Endodermal cell (in vitro differentiated cells): ENCODE measurements at regions not wholly inside any gene's neighbourhood (a gene's known extent, or its start where the extent isn't known, plus 50 kb on each side); places are given as distances from the start of the nearest gene placed in this dataset.

Source experiments
- DNase-seq: peaks from one replicate; pipeline ENCODE4 v3.0.0-alpha.2; 2017
- H3K27ac ChIP-seq: 2 replicates; pipeline ENCODE4 v1.5.1; 2013; ENCODE audit warnings: mild to moderate bottlenecking, low read depth, low read length, moderate library complexity
- H3K27me3 ChIP-seq: 2 replicates; pipeline ENCODE4 v1.6.1; 2013; ENCODE audit warnings: mild to moderate bottlenecking, low read length, moderate library complexity; ENCODE audit not compliant: insufficient read depth, control insufficient read depth, poor library complexity, severe bottlenecking
- H3K36me3 ChIP-seq: 2 replicates; pipeline ENCODE4 v1.7.0; 2013; ENCODE audit warnings: mild to moderate bottlenecking, low read length, moderate library complexity; ENCODE audit not compliant: control insufficient read depth, insufficient read depth
- H3K4me1 ChIP-seq: one replicate; pipeline ENCODE4 v1.7.0; 2013; ENCODE audit warnings: low read length; ENCODE audit not compliant: control insufficient read depth, insufficient read depth
- H3K4me3 ChIP-seq: 2 replicates; pipeline ENCODE4 v1.5.1; 2013; ENCODE audit warnings: mild to moderate bottlenecking, low read length, moderate library complexity
- H3K9ac ChIP-seq: 2 replicates; pipeline ENCODE4 v1.6.1; 2013; ENCODE audit warnings: mild to moderate bottlenecking, low read length, moderate library complexity; ENCODE audit not compliant: poor library complexity, severe bottlenecking; ENCODE audit errors: extremely low read depth
- H3K9me3 ChIP-seq: 2 replicates; pipeline ENCODE4 v1.6.1; 2013; ENCODE audit warnings: mild to moderate bottlenecking, low read length, moderate library complexity; ENCODE audit not compliant: control insufficient read depth
- H3K27ac Mint-ChIP-seq: 2 replicates; pipeline ENCODE4 v1.8.0; 2020; ENCODE audit warnings: mixed read lengths
- H3K27me3 Mint-ChIP-seq: 2 replicates; pipeline ENCODE4 v1.8.0; 2021; ENCODE audit warnings: mild to moderate bottlenecking, mixed read lengths; ENCODE audit not compliant: insufficient read depth
- H3K36me3 Mint-ChIP-seq: 2 replicates; pipeline ENCODE4 v1.8.0; 2020; ENCODE audit warnings: low read depth, mixed read lengths
- H3K4me1 Mint-ChIP-seq: 2 replicates; pipeline ENCODE4 v1.8.0; 2020; ENCODE audit warnings: mixed read lengths
- H3K4me3 Mint-ChIP-seq: 2 replicates; pipeline ENCODE4 v1.8.0; 2020; ENCODE audit warnings: mild to moderate bottlenecking, moderate library complexity, mixed read lengths
- H3K9me3 Mint-ChIP-seq: 2 replicates; pipeline ENCODE4 v1.8.0; 2020; ENCODE audit warnings: mild to moderate bottlenecking, mixed read lengths
- WGBS, 2 experiments: methylation state at CpG; one replicate each; pipeline versions ENCODE4 v1.1.5 to v1.1.7; 2013; ENCODE audit warnings: missing lambda C conversion rate in 2 of 2, mixed read lengths in 1 of 2; ENCODE audit not compliant: insufficient coverage in 1 of 2, insufficient read length in 1 of 2; 5-methylcytosine and 5-hydroxymethylcytosine counted together
- TF ChIP-seq, protein P1 (sequence below): fragments of 200-600 bp; sonication (generic); conservative IDR thresholded peaks from 2 replicates; pipeline ENCODE4 v1.5.0; 2021; ENCODE audit warnings: antibody characterized with exemption, mild to moderate bottlenecking

DNA sequence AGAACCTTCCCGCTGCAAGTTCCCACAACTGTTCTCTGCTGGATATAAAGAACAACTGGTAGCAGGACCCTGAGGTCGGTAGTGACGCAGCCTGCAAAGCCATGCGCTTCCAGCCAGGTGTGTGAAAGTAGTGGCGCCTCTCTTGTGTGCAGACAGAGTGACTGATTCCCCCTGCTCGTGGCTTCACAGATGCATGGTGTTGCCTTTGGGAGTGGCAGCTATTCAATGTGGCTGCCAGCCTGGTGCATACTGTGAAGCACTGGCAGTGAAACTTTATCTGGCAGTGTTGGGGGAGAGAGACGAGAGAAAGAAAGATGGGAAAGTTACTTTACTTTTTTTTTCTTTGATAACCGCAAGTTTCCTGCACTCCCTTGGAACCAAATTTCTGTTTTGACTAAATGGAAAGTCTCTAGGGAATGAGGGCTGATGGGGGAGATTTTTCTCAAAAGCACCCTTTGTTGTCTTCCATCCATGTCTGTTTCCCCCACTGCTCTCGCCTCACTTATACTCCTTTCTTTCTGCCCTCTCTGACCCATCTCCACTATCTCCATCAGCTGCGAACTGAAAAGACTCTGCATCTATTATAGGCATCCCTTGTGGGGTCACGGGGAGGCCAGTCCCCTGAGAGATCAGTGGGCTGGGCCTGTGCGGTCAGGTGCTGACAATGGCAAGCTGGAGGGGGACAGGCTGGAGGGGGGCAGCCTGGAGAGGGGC lies 90.0 kb upstream of the TNP1 start:
- H3K4me3 Mint-ChIP-seq, result no peak overlapping the region
- no peak overlapping the region for H3K27ac Mint-ChIP-seq
- WGBS, 2 experiments, result 81 to 89% methylated on average over 6 to 12 of the region's 12 CpGs
- H3K9me3 Mint-ChIP-seq, result peaks cover 4% of the 10 kb centered on the region
- Histone ChIP-seq H3K27ac (no peak overlapping the region), H3K36me3 (no peaks in the 10 kb centered on the region), H3K9me3 (peaks cover 10% of the 10 kb centered on the region), H3K27me3 (no peaks in the 10 kb centered on the region), H3K4me3 (no peak overlapping the region), H3K9ac (no peak overlapping the region), H3K4me1 (no peaks in the 10 kb centered on the region)
- no peaks in the 10 kb centered on the region for H3K4me1 Mint-ChIP-seq
- H3K27me3 Mint-ChIP-seq, result peaks cover 8% of the 10 kb centered on the region
- no peak for DNase-seq
- H3K36me3 Mint-ChIP-seq, result no peaks in the 10 kb centered on the region
- TF ChIP-seq, protein P1, sequence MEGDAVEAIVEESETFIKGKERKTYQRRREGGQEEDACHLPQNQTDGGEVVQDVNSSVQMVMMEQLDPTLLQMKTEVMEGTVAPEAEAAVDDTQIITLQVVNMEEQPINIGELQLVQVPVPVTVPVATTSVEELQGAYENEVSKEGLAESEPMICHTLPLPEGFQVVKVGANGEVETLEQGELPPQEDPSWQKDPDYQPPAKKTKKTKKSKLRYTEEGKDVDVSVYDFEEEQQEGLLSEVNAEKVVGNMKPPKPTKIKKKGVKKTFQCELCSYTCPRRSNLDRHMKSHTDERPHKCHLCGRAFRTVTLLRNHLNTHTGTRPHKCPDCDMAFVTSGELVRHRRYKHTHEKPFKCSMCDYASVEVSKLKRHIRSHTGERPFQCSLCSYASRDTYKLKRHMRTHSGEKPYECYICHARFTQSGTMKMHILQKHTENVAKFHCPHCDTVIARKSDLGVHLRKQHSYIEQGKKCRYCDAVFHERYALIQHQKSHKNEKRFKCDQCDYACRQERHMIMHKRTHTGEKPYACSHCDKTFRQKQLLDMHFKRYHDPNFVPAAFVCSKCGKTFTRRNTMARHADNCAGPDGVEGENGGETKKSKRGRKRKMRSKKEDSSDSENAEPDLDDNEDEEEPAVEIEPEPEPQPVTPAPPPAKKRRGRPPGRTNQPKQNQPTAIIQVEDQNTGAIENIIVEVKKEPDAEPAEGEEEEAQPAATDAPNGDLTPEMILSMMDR, result no peak

DNA sequence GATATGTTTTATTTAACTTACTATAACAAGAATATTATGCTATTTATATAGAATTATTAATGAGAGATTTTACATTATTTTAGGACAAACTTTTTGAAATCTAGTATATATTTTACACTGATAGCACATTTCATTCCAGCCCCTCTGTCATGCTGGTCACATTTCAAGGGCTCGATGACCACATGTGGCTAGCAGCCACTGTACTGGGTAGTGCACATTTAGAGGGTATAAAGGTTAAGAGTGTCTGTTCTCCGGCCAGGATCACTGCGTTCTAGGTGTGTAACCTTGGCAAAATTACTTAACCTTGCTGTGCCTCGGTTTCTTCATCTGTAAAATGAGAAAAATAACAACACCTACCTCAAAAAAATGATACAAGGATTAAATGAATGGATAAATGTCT lies 87.2 kb upstream of the TNP1 start:
- WGBS, 2 experiments, result 94 to 100% methylated on average over 1 to 4 of the region's 4 CpGs
- H3K27ac ChIP-seq, result no peak overlapping the region
- Mint-ChIP-seq H3K4me3 (no peak overlapping the region), H3K4me1 (no peaks in the 10 kb centered on the region), H3K36me3 (no peaks in the 10 kb centered on the region), H3K9me3 (no peaks in the 10 kb centered on the region), H3K27me3 (peaks cover 4% of the 10 kb centered on the region), H3K27ac (no peak overlapping the region)
- H3K4me3 ChIP-seq, result no peak overlapping the region
- no peaks in the 10 kb centered on the region for H3K9me3 ChIP-seq
- no peak overlapping the region for H3K9ac ChIP-seq
- no peaks in the 10 kb centered on the region for H3K27me3 ChIP-seq
- no peaks in the 10 kb centered on the region for H3K36me3 ChIP-seq
- TF ChIP-seq, protein P1, result no peak
- no peaks in the 10 kb centered on the region for H3K4me1 ChIP-seq
- DNase-seq, result no peak

DNA sequence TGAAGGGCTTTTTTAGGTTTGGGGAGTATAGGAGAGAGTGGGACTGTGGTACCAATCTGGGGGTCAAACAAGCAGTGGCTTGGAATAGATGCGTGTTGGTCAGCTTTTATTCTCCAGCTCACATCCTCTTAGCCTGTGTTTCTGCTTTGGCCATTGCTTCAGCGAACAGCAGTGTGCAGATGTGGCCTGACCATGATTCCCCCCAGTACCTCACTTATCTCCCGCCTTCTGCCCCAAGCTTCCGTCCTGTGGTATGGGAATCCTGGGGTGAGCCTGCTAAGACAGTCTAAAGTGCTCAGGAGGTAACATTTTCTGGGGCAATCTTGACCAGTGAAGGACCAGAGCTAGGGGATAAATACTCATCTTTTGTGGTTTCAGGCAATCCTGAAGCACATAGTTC lies 84.9 kb upstream of the TNP1 start:
- H3K27ac Mint-ChIP-seq, result no peak overlapping the region
- no peak for DNase-seq
- no peak overlapping the region for H3K4me3 ChIP-seq
- peaks cover 7% of the 10 kb centered on the region for H3K27me3 Mint-ChIP-seq
- WGBS, 2 experiments, result 92% methylated on average over 4 of the region's 4 CpGs; no CpG with 5 or more reads in 1 of the 2 experiments
- H3K9me3 ChIP-seq, result no peaks in the 10 kb centered on the region
- no peak overlapping the region for H3K4me3 Mint-ChIP-seq
- H3K9me3 Mint-ChIP-seq, result peaks cover 3% of the 10 kb centered on the region
- no peaks in the 10 kb centered on the region for H3K36me3 ChIP-seq
- H3K4me1 Mint-ChIP-seq, result no peaks in the 10 kb centered on the region
- no peak overlapping the region for H3K27ac ChIP-seq
- H3K27me3 ChIP-seq, result no peaks in the 10 kb centered on the region
- no peaks in the 10 kb centered on the region for H3K4me1 ChIP-seq
- TF ChIP-seq, protein P1, result no peak
- no peak overlapping the region for H3K9ac ChIP-seq
- H3K36me3 Mint-ChIP-seq, result no peaks in the 10 kb centered on the region
